Umbilical cord (tissue), 1 donor: ENCODE measurements at regions not wholly inside any gene's neighbourhood (a gene's known extent, or its start where the extent isn't known, plus 50 kb on each side); places are given as distances from the start of the nearest gene placed in this dataset.

ENCODE experiments used
- DNase-seq: peaks from one replicate; pipeline ENCODE4 v3.0.0-alpha.2; 2015; ENCODE audit warnings: low spot score

- DNase-seq: no peak
Observed at GRCh38 chr5:3282841-3283240, 312.8 kb upstream of the IRX1 start.

GRCh38 chr5:3281366-3281765 is 314.3 kb upstream of the IRX1 start:
- no peak for DNase-seq

- no peak for DNase-seq
Observed at GRCh38 chr5:3278643-3279042, 317.0 kb upstream of the IRX1 start.

- DNase-seq: no peak
Observed at GRCh38 chr5:3277590-3278196, 317.9 kb upstream of the IRX1 start.

- DNase-seq: no peak
Observed at GRCh38 chr5:3276896-3277295, 318.7 kb upstream of the IRX1 start.

- no peak for DNase-seq
Observed at GRCh38 chr5:3269395-3270169, 326.1 kb upstream of the IRX1 start.

GRCh38 chr5:3268760-3269330 is 326.8 kb upstream of the IRX1 start:
- no peak for DNase-seq

- DNase-seq: no peak
Observed at GRCh38 chr5:3266861-3267260, 328.8 kb upstream of the IRX1 start.

- no peak for DNase-seq
Observed at GRCh38 chr5:3265936-3266335, 329.7 kb upstream of the IRX1 start.

GRCh38 chr5:3265131-3265885 is 330.3 kb upstream of the IRX1 start:
- DNase-seq: no peak

GRCh38 chr5:3262451-3262850 is 333.2 kb upstream of the IRX1 start:
- DNase-seq: no peak

GRCh38 chr5:3261081-3261480 is 334.6 kb upstream of the IRX1 start:
- DNase-seq: no peak

- DNase-seq: no peak
Observed at GRCh38 chr5:3258050-3258449, 337.6 kb upstream of the IRX1 start.

GRCh38 chr5:3252235-3252634 is 343.4 kb upstream of the IRX1 start:
- no peak for DNase-seq

- no peak for DNase-seq
Observed at GRCh38 chr5:3251784-3252183, 343.8 kb upstream of the IRX1 start.

- DNase-seq: no peak
Observed at GRCh38 chr5:3249401-3249800, 346.2 kb upstream of the IRX1 start.

GRCh38 chr5:3237276-3237868 is 358.3 kb upstream of the IRX1 start:
- no peak for DNase-seq

- DNase-seq: no peak
Observed at GRCh38 chr5:3234566-3234965, 361.1 kb upstream of the IRX1 start.

- DNase-seq: no peak
Observed at GRCh38 chr5:3230941-3231340, 364.7 kb upstream of the IRX1 start.

- no peak for DNase-seq
Observed at GRCh38 chr5:3230254-3230653, 365.4 kb upstream of the IRX1 start.

GRCh38 chr5:3226196-3226920 is 369.3 kb upstream of the IRX1 start:
- no peak for DNase-seq
